Muscle layer of duodenum (tissue), 2 donors: ENCODE measurements at regions not wholly inside any gene's neighbourhood (a gene's known extent, or its start where the extent isn't known, plus 50 kb on each side); places are given as distances from the start of the nearest gene placed in this dataset.

Experiments used
- H3K27ac ChIP-seq: one replicate; pipeline ENCODE4 v1.7.0; 2013; ENCODE audit warnings: mild to moderate bottlenecking, low read length
- H3K27me3 ChIP-seq: one replicate; pipeline ENCODE4 v1.7.0; 2013; ENCODE audit warnings: low read depth, mild to moderate bottlenecking, control low read depth, low read length
- H3K36me3 ChIP-seq, 2 donors: one replicate each; pipeline ENCODE4 v1.7.0; 2013; ENCODE audit warnings: low read length in 2 of 2, control low read depth in 1 of 2, mild to moderate bottlenecking in 1 of 2; ENCODE audit not compliant: insufficient read depth in 2 of 2, control insufficient read depth in 1 of 2
- H3K4me1 ChIP-seq, 2 donors: one replicate each; pipeline ENCODE4 v1.7.0; 2013; ENCODE audit warnings: low read length in 2 of 2, mild to moderate bottlenecking in 2 of 2, control low read depth in 1 of 2, moderate library complexity in 1 of 2; ENCODE audit not compliant: insufficient read depth in 2 of 2, control insufficient read depth in 1 of 2
- H3K4me3 ChIP-seq, 2 donors: one replicate each; pipeline ENCODE4 v1.7.0; 2013; ENCODE audit warnings: low read length in 2 of 2, low read depth in 1 of 2, mild to moderate bottlenecking in 1 of 2
- H3K9me3 ChIP-seq, 2 donors: one replicate each; pipeline ENCODE4 v1.7.0; 2013; ENCODE audit warnings: low read length in 2 of 2, control low read depth in 1 of 2, mild to moderate bottlenecking in 1 of 2; ENCODE audit not compliant: control insufficient read depth in 1 of 2
- donor health status: healthy.

- Histone ChIP-seq H3K4me3 (no peak overlapping the region), H3K36me3 (no peaks in the 10 kb centered on the region), H3K27ac (no peak overlapping the region), H3K9me3 (no peaks in the 10 kb centered on the region), H3K4me1 (no peaks in the 10 kb centered on the region), H3K27me3 (no peaks in the 10 kb centered on the region)
Measured at GRCh38 chrX:43586830-43587229, 69.3 kb upstream of the MAOA start.

GRCh38 chrX:43589735-43590134 lies 66.4 kb upstream of the MAOA start:
- Histone ChIP-seq H3K36me3 (no peaks in the 10 kb centered on the region), H3K9me3 (no peaks in the 10 kb centered on the region), H3K4me1 (no peaks in the 10 kb centered on the region), H3K27me3 (no peaks in the 10 kb centered on the region), H3K27ac (peak overlapping the region; percentile 74), H3K4me3 (no peak overlapping the region)

- H3K9me3 ChIP-seq = no peaks in the 10 kb centered on the region
- no peak overlapping the region for H3K4me3 ChIP-seq
- peak overlapping the region; percentile 74 for H3K27ac ChIP-seq
- H3K4me1 ChIP-seq = no peaks in the 10 kb centered on the region
- H3K27me3 ChIP-seq = no peaks in the 10 kb centered on the region
- no peaks in the 10 kb centered on the region for H3K36me3 ChIP-seq
Measured at GRCh38 chrX:43590150-43590549, 65.9 kb upstream of the MAOA start.

- H3K36me3 ChIP-seq = no peaks in the 10 kb centered on the region
- no peaks in the 10 kb centered on the region for H3K4me1 ChIP-seq
- no peaks in the 10 kb centered on the region for H3K9me3 ChIP-seq
- no peak overlapping the region for H3K27ac ChIP-seq
- no peaks in the 10 kb centered on the region for H3K27me3 ChIP-seq
- no peak overlapping the region for H3K4me3 ChIP-seq
Measured at GRCh38 chrX:43592597-43592996, 63.5 kb upstream of the MAOA start.

GRCh38 chrX:43595931-43596330 lies 60.2 kb upstream of the MAOA start:
- Histone ChIP-seq H3K4me1 (no peaks in the 10 kb centered on the region), H3K27me3 (no peaks in the 10 kb centered on the region), H3K27ac (no peak overlapping the region), H3K9me3 (no peaks in the 10 kb centered on the region), H3K4me3 (no peak overlapping the region), H3K36me3 (no peaks in the 10 kb centered on the region)

GRCh38 chrX:43604753-43605152 lies 51.3 kb upstream of the MAOA start:
- Histone ChIP-seq H3K4me3 (no peak overlapping the region), H3K27me3 (no peaks in the 10 kb centered on the region), H3K36me3 (no peaks in the 10 kb centered on the region), H3K4me1 (no peaks in the 10 kb centered on the region), H3K27ac (no peak overlapping the region), H3K9me3 (no peaks in the 10 kb centered on the region)

GRCh38 chrX:43605351-43605750 lies 50.7 kb upstream of the MAOA start:
- Histone ChIP-seq H3K36me3 (no peaks in the 10 kb centered on the region), H3K27ac (no peak overlapping the region), H3K27me3 (no peaks in the 10 kb centered on the region), H3K4me3 (no peak overlapping the region), H3K9me3 (no peaks in the 10 kb centered on the region), H3K4me1 (no peaks in the 10 kb centered on the region)
